SJCRH30 (cell line): ENCODE measurements at regions not wholly inside any gene's neighbourhood (a gene's known extent, or its start where the extent isn't known, plus 50 kb on each side); places are given as distances from the start of the nearest gene placed in this dataset.
"Not testable (repeated sequence)": the region's sequence is repeated elsewhere in the genome, so short reads cannot be mapped to it uniquely, and the experiment has no call there.

Source experiments
- DNase-seq, 2 experiments: peaks; one replicate each; pipeline ENCODE4 v3.0.0-alpha.2; 2015 to 2020
- H3K27ac ChIP-seq: fragments of 250-450 bp; sonication (Bioruptor Pico); 2 replicates; pipeline ENCODE4 v1.5.1; 2020; ENCODE audit warnings: mild to moderate bottlenecking, moderate library complexity
- H3K27me3 ChIP-seq: fragments of 250-450 bp; sonication (Bioruptor Pico); 2 replicates; pipeline ENCODE4 v1.5.1; 2020; ENCODE audit warnings: mild to moderate bottlenecking, moderate library complexity
- H3K36me3 ChIP-seq: fragments of 250-450 bp; sonication (Bioruptor Pico); 2 replicates; pipeline ENCODE4 v1.5.1; 2020; ENCODE audit warnings: mild to moderate bottlenecking, moderate library complexity
- H3K4me1 ChIP-seq: fragments of 250-450 bp; sonication (Bioruptor Pico); 2 replicates; pipeline ENCODE4 v1.5.1; 2020; ENCODE audit warnings: mild to moderate bottlenecking, moderate library complexity
- H3K4me3 ChIP-seq: fragments of 250-450 bp; sonication (Bioruptor Pico); 2 replicates; pipeline ENCODE4 v1.5.1; 2020; ENCODE audit warnings: mild to moderate bottlenecking, moderate library complexity
- H3K9me3 ChIP-seq: fragments of 250-450 bp; sonication (Bioruptor Pico); replicated peaks from 2 replicates; pipeline ENCODE4 v1.5.1; 2020; ENCODE audit warnings: mild to moderate bottlenecking, moderate library complexity

DNA sequence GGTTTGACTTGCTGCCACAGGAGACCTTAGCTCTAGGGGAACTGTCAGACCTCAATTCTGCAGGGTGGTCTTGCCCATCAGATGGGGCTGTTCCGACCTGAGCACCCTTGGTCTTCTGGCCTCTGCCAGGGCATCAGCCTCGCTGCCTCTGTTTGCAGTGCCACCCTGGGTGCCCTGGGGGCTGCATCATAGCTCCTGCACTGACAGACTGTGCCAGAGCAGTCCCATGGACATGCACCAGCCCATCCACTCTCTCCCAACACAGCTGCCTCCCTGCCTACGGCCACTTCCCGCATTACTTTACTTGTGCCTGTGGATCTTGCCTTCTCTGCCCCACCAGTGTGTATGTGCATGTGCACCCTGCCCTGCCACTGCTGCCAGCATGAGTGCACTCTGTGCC is 884.7 kb upstream of the ARRDC3 start:
- H3K4me1 ChIP-seq = no peaks in the 10 kb centered on the region
- no peaks in the 10 kb centered on the region for H3K36me3 ChIP-seq
- no peaks in the 10 kb centered on the region for H3K9me3 ChIP-seq
- H3K4me3 ChIP-seq = no peak overlapping the region
- no peaks in the 10 kb centered on the region for H3K27me3 ChIP-seq
- no peak for DNase-seq
- H3K27ac ChIP-seq = no peak overlapping the region

GRCh38 chr5:92265804-92266203 is 882.7 kb upstream of the ARRDC3 start:
- no peaks in the 10 kb centered on the region for H3K4me1 ChIP-seq
- H3K9me3 ChIP-seq = no peaks in the 10 kb centered on the region
- H3K27ac ChIP-seq = no peak overlapping the region
- H3K27me3 ChIP-seq = no peaks in the 10 kb centered on the region
- no peaks in the 10 kb centered on the region for H3K36me3 ChIP-seq
- DNase-seq = no peak
- H3K4me3 ChIP-seq = no peak overlapping the region

GRCh38 chr5:92255605-92256004 is 872.5 kb upstream of the ARRDC3 start:
- not testable (repeated sequence) for H3K36me3 ChIP-seq, H3K9me3 ChIP-seq, H3K27ac ChIP-seq, H3K4me3 ChIP-seq, H3K4me1 ChIP-seq, H3K27me3 ChIP-seq, DNase-seq

DNA sequence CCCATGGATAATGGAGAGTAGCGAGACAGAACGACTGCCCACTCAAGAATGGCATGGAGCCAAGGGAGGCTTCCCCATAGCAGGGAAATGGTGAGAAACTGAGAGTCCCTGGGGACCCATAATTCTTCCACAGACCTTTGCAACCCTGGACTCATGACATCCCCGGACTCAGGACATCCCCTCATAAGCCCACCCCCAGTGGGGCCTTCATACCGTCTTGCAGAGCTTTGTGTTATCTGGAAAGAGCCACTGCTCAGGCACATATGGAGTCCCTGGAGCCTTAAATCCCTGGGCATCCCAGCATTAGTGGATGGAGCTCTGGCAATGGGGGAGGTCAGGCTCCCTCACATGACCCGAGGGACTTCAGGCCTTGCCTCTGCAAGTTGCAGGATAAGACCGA is 865.4 kb upstream of the ARRDC3 start:
- Histone ChIP-seq H3K27me3 (no peaks in the 10 kb centered on the region), H3K9me3 (peaks cover 6% of the 10 kb centered on the region; the same call in 1 of the 2 replicates), H3K27ac (no peak overlapping the region), H3K36me3 (no peaks in the 10 kb centered on the region), H3K4me1 (no peaks in the 10 kb centered on the region), H3K4me3 (no peak overlapping the region)
- DNase-seq = no peak

DNA sequence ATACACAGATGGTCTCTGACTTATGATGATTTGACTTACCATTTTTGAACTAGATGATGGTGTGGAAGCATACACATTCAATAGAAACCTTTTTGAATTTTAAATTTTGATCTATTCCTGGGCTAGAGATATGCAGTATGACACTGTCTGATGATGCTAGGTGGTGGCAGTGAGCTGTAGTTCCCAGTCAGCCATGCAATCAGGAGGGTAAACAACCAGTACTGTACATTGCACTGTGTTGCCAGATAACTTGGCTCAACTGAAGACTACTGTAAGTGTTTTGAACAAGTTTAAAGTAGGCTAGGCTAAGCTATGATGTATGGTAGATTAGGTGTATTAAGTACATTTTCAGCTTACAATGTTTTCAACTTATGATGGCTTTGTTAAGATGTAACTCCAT is 859.1 kb upstream of the ARRDC3 start:
- no peaks in the 10 kb centered on the region for H3K9me3 ChIP-seq
- H3K27me3 ChIP-seq = no peaks in the 10 kb centered on the region
- no peak overlapping the region for H3K27ac ChIP-seq
- no peaks in the 10 kb centered on the region for H3K4me1 ChIP-seq
- DNase-seq = no peak
- no peaks in the 10 kb centered on the region for H3K36me3 ChIP-seq
- H3K4me3 ChIP-seq = no peak overlapping the region

DNA sequence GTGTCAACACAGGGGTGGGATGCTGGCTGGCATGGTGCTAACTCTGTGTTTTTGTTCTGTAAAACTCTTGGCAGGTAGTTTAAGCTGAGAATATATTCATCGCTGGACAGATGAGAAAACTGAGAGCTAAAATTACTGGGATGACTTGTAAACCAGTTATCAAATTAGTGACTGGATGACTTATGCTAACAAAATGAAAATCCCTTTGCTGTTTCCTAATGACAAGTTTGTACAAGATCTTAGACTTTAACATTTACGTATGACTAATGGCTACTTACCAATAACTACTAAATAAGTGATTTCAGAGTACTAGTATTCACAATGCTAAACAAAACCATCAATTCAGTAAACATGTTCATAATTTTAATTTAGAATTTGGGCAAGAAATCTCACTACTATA is 854.8 kb upstream of the ARRDC3 start:
- Histone ChIP-seq H3K4me3 (no peak overlapping the region), H3K36me3 (no peaks in the 10 kb centered on the region), H3K9me3 (no peaks in the 10 kb centered on the region), H3K27ac (no peak overlapping the region), H3K4me1 (no peaks in the 10 kb centered on the region), H3K27me3 (no peaks in the 10 kb centered on the region)
- DNase-seq = no peak

- H3K27me3 ChIP-seq = no peaks in the 10 kb centered on the region
- peak; percentile 5 to 33 for DNase-seq
- no peaks in the 10 kb centered on the region for H3K36me3 ChIP-seq
- H3K27ac ChIP-seq = no peak overlapping the region
- H3K9me3 ChIP-seq = no peaks in the 10 kb centered on the region
- no peaks in the 10 kb centered on the region for H3K4me1 ChIP-seq
- H3K4me3 ChIP-seq = no peak overlapping the region
Measured at GRCh38 chr5:92222449-92222848, 839.3 kb upstream of the ARRDC3 start.

GRCh38 chr5:92216852-92217251 is 833.7 kb upstream of the ARRDC3 start:
- H3K27me3 ChIP-seq, H3K36me3 ChIP-seq, H3K4me1 ChIP-seq, H3K4me3 ChIP-seq, H3K27ac ChIP-seq, H3K9me3 ChIP-seq, DNase-seq: not testable (repeated sequence)

DNA sequence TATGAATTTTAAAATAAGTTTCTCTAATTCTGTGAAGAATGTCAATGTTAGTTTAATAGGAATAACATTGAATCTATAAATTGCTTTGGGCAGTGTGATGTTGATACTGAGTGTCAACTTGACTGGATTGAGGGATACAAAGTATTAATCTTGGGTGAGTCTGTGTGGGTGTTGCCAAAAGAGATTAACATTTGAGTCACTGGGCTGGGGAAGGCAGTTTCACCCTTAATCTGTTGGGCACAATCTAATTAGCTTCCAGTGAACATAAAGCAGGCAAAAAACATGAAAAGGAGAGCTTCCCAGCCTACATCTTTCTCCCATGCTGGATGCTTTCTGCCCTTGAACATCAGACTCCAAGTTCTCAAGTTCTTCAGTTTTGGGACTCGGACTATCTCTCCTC is 832.0 kb upstream of the ARRDC3 start:
- DNase-seq = no peak
- Histone ChIP-seq H3K4me3 (no peak overlapping the region), H3K9me3 (0 out of 2 replicates have a peak, but pooled peaks cover 8% of the 10 kb centered on the region), H3K27ac (no peak overlapping the region), H3K27me3 (no peaks in the 10 kb centered on the region), H3K4me1 (no peaks in the 10 kb centered on the region), H3K36me3 (no peaks in the 10 kb centered on the region)

- no peak for DNase-seq
- no peaks in the 10 kb centered on the region for H3K36me3 ChIP-seq
- H3K4me1 ChIP-seq = no peaks in the 10 kb centered on the region
- H3K27ac ChIP-seq = no peak overlapping the region
- no peaks in the 10 kb centered on the region for H3K9me3 ChIP-seq
- no peak overlapping the region for H3K4me3 ChIP-seq
- no peaks in the 10 kb centered on the region for H3K27me3 ChIP-seq
Measured at GRCh38 chr5:92208265-92208664, 825.1 kb upstream of the ARRDC3 start.

DNA sequence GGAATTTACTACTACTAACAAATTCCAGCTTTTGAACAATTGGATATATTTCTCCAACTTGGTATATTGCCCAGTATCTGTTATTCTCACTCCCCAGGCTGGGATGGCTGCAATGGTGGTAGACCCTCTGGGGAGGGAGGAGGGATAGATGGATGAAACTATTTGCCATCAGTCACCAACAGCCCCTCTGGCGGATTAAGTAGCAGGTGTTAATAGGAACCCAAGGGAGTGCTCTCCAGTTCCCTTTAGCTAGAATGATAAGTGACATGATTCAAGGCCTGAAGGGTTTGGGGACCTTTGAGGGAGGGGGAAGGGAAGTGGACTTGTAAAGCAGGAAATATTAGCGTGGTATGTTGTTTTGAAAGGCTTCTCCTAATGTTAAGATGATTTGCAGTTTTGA is 824.0 kb upstream of the ARRDC3 start:
- peak in 1 of 2 experiments; percentile 12 for DNase-seq
- Histone ChIP-seq H3K9me3 (no peaks in the 10 kb centered on the region), H3K4me1 (no peaks in the 10 kb centered on the region), H3K27ac (no peak overlapping the region), H3K36me3 (no peaks in the 10 kb centered on the region), H3K4me3 (no peak overlapping the region), H3K27me3 (no peaks in the 10 kb centered on the region)

DNA sequence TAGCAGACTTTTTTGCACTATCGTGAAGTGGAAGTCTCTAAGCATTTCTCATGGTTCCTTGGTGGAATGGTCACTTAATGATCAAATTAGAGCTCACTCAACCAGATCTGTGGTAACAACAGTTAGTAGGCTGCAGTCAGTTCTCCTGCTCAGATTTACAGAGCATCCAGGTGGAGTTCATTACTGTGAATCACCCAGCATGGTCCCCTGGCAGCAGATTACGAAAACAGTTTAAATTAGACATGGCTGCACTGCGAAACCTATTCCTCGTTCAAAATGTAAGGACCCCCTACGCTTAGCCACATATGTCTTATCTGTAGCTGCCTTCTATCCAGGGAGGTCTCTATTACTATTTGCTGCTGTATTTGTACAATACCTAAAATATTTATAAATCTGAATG is 823.6 kb upstream of the ARRDC3 start:
- Histone ChIP-seq H3K27ac (no peak overlapping the region), H3K9me3 (no peaks in the 10 kb centered on the region), H3K4me1 (no peaks in the 10 kb centered on the region), H3K36me3 (no peaks in the 10 kb centered on the region), H3K27me3 (no peaks in the 10 kb centered on the region), H3K4me3 (no peak overlapping the region)
- no peak for DNase-seq

DNA sequence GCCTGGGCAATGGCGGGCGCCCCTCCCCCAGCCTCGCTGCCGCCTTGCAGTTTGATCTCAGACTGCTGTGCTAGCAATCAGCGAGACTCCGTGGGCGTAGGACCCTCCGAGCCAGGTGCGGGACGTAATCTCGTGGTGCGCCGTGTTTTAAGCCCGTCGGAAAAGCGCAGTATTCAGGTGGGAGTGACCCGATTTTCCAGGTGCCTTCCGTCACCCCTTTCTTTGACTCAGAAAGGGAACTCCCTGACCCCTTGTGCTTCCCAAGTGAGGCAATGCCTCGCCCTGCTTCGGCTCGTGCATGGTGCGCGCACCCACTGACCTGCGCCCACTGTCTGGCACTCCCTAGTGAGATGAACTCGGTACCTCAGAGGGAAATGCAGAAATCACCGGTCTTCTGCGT is 815.9 kb upstream of the ARRDC3 start:
- not testable (repeated sequence) for H3K4me3 ChIP-seq, H3K9me3 ChIP-seq, H3K27ac ChIP-seq, DNase-seq, H3K27me3 ChIP-seq, H3K36me3 ChIP-seq, H3K4me1 ChIP-seq

DNA sequence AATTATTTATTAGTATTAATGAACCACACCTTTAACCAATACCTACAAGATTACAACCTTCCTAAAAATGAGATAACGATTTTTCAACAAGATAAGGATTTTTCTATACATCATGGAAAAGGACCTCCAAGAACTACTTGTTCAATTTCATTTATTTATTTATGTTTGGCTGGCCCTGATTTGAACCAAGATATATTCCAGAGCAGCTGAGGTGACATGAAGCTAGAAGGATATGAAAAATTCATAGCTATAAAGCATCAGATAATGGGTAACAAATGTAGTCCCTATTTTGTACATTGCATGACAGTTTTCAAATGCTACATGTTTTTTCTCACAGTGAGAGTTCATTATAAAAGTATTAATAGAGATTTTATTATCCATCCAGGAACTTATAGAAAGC is 798.5 kb upstream of the ARRDC3 start:
- no peaks in the 10 kb centered on the region for H3K36me3 ChIP-seq
- H3K9me3 ChIP-seq = no peaks in the 10 kb centered on the region
- H3K27me3 ChIP-seq = no peaks in the 10 kb centered on the region
- no peaks in the 10 kb centered on the region for H3K4me1 ChIP-seq
- no peak overlapping the region for H3K4me3 ChIP-seq
- no peak overlapping the region for H3K27ac ChIP-seq
- DNase-seq = no peak

DNA sequence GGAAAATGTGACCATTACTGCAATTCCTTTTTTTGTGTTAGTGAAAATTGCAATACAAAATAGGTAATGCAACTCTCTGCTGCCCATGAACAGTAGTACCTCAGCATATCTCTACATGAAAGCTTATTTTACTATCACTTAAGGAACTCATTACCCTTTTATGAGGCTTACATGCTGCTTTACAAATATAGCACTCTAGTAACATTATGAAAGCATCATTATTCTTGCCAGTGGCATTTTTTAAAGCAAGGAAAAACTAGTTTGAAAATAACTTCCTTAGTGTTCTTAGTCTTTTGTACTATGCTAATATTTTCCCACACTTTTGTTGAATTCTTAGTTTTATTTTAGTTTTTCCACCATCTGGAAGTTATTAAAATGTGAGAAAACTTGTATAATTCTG is 797.3 kb upstream of the ARRDC3 start:
- H3K4me1 ChIP-seq = no peaks in the 10 kb centered on the region
- no peaks in the 10 kb centered on the region for H3K9me3 ChIP-seq
- H3K36me3 ChIP-seq = no peaks in the 10 kb centered on the region
- H3K27me3 ChIP-seq = no peaks in the 10 kb centered on the region
- DNase-seq = no peak
- no peak overlapping the region for H3K4me3 ChIP-seq
- H3K27ac ChIP-seq = no peak overlapping the region

DNA sequence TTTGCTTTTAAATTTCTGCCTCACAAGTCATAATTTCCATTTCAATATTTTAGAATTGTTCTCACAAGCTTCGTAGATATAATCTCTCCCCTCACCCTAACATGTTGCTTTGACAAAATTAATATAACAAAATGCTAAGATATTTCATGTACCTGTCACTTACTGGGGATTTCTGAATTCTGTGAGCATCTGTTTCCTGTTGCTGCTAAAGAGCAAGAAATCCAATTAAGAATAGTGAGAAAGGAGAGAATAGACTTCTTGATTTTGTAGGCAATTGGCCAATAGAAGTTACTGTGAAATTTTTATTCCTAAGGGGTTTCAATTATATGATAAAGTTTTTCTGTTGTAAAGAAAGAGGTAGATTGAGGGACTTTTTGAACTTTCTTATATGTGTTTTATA is 796.5 kb upstream of the ARRDC3 start:
- DNase-seq = no peak

More for the DNA sequence above, 796.5 kb upstream of the ARRDC3 start:
- Histone ChIP-seq H3K27ac (no peak overlapping the region), H3K4me1 (no peaks in the 10 kb centered on the region), H3K27me3 (no peaks in the 10 kb centered on the region), H3K9me3 (no peaks in the 10 kb centered on the region), H3K36me3 (no peaks in the 10 kb centered on the region), H3K4me3 (no peak overlapping the region)
